ENCODE measurements at regions not wholly inside any gene's neighbourhood (a gene's known extent, or its start where the extent isn't known, plus 50 kb on each side); places are given as distances from the start of the nearest gene placed in this dataset.

GRCh38 chr1:163777205-163777604 lies 455.5 kb downstream of the NUF2 start:
- intact Hi-C loops (cut with DNase I), result no loop called here
- TF ChIP-seq POLR2A (IDR thresholded peaks at IDR 0.05) (no peak), CTCF (IDR thresholded peaks at IDR 0.05) (no peak)
- H3K9me3 ChIP-seq (replicated peaks in 1 of 3), result no peaks in the 10 kb centered on the region
- DNase-seq, result no peak
- no peak overlapping the region for H3K4me3 ChIP-seq
- H3K36me3 ChIP-seq (replicated peaks in 1 of 2), result no peaks in the 10 kb centered on the region
- no peak overlapping the region for H3K27ac ChIP-seq
- H3K27me3 ChIP-seq, result no peaks in the 10 kb centered on the region
- H3K4me1 ChIP-seq (replicated peaks in 1 of 2), result no peaks in the 10 kb centered on the region

GRCh38 chr1:163781146-163781545 lies 459.4 kb downstream of the NUF2 start:
- no peaks in the 10 kb centered on the region for H3K4me1 ChIP-seq (replicated peaks in 1 of 2)
- H3K4me3 ChIP-seq, result no peak overlapping the region
- no peak overlapping the region for H3K27ac ChIP-seq
- intact Hi-C loops (cut with DNase I), result no loop called here
- no peaks in the 10 kb centered on the region for H3K36me3 ChIP-seq (replicated peaks in 1 of 2)
- TF ChIP-seq POLR2A (IDR thresholded peaks at IDR 0.05), result no peak
- TF ChIP-seq CTCF (IDR thresholded peaks at IDR 0.05), result no peak
- H3K27me3 ChIP-seq, result no peaks in the 10 kb centered on the region
- H3K9me3 ChIP-seq (replicated peaks in 1 of 3), result no peaks in the 10 kb centered on the region
- no peak for DNase-seq

DNA sequence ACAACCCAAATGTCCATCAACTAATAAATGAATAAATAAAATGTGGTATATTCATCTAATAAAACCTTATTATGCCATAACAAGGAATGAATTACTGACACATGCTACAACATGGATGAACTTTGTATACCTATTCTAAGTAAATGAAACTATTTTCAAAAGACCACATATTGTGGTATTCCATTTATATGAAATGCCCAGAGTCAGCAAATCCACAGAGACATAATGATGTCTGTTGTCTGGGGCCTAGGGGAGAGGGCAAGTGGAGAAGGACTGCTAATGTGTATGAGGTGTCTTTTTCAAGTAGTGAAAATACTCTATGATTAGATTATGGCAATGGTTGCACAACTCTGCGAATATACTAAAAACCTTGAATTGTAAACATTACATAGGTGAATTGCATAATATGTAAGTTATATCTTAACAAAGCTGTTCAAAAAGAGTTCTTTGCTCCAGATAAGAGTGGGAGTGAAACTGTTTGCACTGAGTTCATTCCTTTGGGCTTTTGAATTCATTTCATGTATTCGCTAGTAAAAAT lies 464.2 kb downstream of the NUF2 start:
- intact Hi-C loops (cut with DNase I), result no loop called here
- no peak for DNase-seq
- Histone ChIP-seq H3K4me1 (replicated peaks in 1 of 2) (no peaks in the 10 kb centered on the region), H3K36me3 (replicated peaks in 1 of 2) (no peaks in the 10 kb centered on the region), H3K4me3 (no peak overlapping the region), H3K9me3 (replicated peaks in 1 of 3) (no peaks in the 10 kb centered on the region), H3K27ac (no peak overlapping the region), H3K27me3 (no peaks in the 10 kb centered on the region)
- 91 to 95% (median 93%) methylated on average over 2 of the region's 2 CpGs for whole genome bisulfite sequencing, 4 donors
- TF ChIP-seq POLR2A (IDR thresholded peaks at IDR 0.05) (no peak), CTCF (IDR thresholded peaks at IDR 0.05) (no peak)

DNA sequence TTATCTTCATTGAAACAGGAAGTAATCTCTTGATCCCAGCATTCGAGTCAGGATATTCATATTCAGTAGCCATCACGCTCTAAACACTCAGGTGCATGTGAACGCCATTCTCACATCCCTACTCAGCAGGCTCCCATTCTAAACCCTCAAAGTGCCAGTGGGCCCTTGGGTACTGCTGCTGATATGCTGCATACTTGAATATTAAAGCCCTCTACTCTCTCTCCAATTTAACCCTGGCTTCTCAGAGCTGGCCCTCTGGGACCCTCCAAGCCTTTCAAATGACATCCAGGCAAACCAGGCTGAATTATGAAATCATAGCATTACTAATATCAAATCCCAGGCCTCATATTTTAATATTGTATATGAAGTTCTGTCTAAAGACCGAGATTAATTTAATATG lies 468.2 kb downstream of the NUF2 start:
- no peak overlapping the region for H3K27ac ChIP-seq
- WGBS, 4 donors, result 73 to 87% (median 78%) methylated on average over 4 of the region's 4 CpGs
- H3K9me3 ChIP-seq (replicated peaks in 1 of 3), result no peaks in the 10 kb centered on the region
- intact Hi-C loops (cut with DNase I), result no loop called here
- no peaks in the 10 kb centered on the region for H3K27me3 ChIP-seq
- H3K36me3 ChIP-seq (replicated peaks in 1 of 2), result no peaks in the 10 kb centered on the region
- TF ChIP-seq POLR2A (IDR thresholded peaks at IDR 0.05) (no peak), CTCF (IDR thresholded peaks at IDR 0.05) (no peak)
- H3K4me3 ChIP-seq, result no peak overlapping the region
- DNase-seq, result no peak
- H3K4me1 ChIP-seq (replicated peaks in 1 of 2), result no peaks in the 10 kb centered on the region
